Lower lobe of right lung (tissue), 2 donors: ENCODE measurements at regions not wholly inside any gene's neighbourhood (a gene's known extent, or its start where the extent isn't known, plus 50 kb on each side); places are given as distances from the start of the nearest gene placed in this dataset.

ENCODE experiments used
- ATAC-seq, 2 donors: fragments of 200-7000 bp; cut with Tn5 transposase; one replicate each; pipeline ENCODE4 v1.9.1; 2020 to 2022; ENCODE audit warnings: mild to moderate bottlenecking in 2 of 2, moderate library complexity in 2 of 2
- DNase-seq: peaks from one replicate; pipeline ENCODE4 v3.0.0-alpha.2; 2020
- H3K27ac ChIP-seq: fragments of 200-600 bp; one replicate; pipeline ENCODE4 v1.8.0; 2022
- H3K27me3 ChIP-seq: fragments of 200-600 bp; one replicate; pipeline ENCODE4 v1.8.0; 2022; ENCODE audit warnings: low read depth
- H3K36me3 ChIP-seq: fragments of 200-600 bp; one replicate; pipeline ENCODE4 v1.8.0; 2022; ENCODE audit warnings: mild to moderate bottlenecking
- H3K4me1 ChIP-seq: fragments of 200-600 bp; one replicate; pipeline ENCODE4 v1.8.0; 2022
- H3K4me3 ChIP-seq: fragments of 200-600 bp; one replicate; pipeline ENCODE4 v1.8.0; 2022; ENCODE audit warnings: mild to moderate bottlenecking
- H3K9me3 ChIP-seq: fragments of 200-600 bp; one replicate; pipeline ENCODE4 v1.8.0; 2022
- CTCF ChIP-seq: fragments of 200-600 bp; IDR thresholded peaks from one replicate; pipeline ENCODE4 v1.8.0; 2022; ENCODE audit warnings: antibody characterized with exemption, mild to moderate bottlenecking
- intact Hi-C: fragments of 100-400 bp; cut with DNase I; formaldehyde crosslinking; loops from one replicate; pipeline ENCODE4 v1.11.0; 2022
- donor health status: DM: no; HTN: yes; CAD: no; lungs with severe emphysema.

- ATAC-seq (no peak), DNase-seq (no peak)
- no peak overlapping the region for H3K4me3 ChIP-seq
- intact Hi-C loops = no loop called here
- no peaks in the 10 kb centered on the region for H3K9me3 ChIP-seq
- no peak overlapping the region for H3K27ac ChIP-seq
- H3K4me1 ChIP-seq = no peaks in the 10 kb centered on the region
- H3K36me3 ChIP-seq = no peaks in the 10 kb centered on the region
- no peak for TF ChIP-seq CTCF
- H3K27me3 ChIP-seq = no peaks in the 10 kb centered on the region
These were observed 113.2 kb upstream of the EEA1 start for GRCh38 chr12:93042283-93042682.

DNA sequence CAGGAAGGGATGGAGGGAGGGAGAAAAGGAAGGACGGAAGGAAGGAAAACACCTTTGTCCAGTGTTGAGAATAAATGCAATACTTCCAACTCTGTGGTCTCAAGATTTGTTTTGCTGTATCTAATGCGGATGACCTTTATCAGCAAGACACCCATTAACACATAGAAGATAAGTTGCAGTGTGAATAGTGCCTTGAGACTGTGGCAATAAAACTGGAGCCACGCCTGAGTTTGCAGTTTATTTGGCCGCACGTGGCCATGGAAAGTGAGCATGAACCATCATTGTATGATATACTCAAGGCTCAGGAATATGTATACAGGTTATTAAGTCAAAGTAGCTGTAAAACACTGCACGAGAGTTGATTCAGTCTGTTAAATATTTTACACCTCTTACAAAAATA lies 113.6 kb upstream of the EEA1 start:
- no peak for TF ChIP-seq CTCF
- Histone ChIP-seq H3K4me3 (no peak overlapping the region), H3K27me3 (no peaks in the 10 kb centered on the region), H3K4me1 (no peaks in the 10 kb centered on the region), H3K36me3 (no peaks in the 10 kb centered on the region), H3K9me3 (no peaks in the 10 kb centered on the region), H3K27ac (no peak overlapping the region)
- DNase-seq (no peak), ATAC-seq (no peak)
- intact Hi-C loops = no loop called here

- Histone ChIP-seq H3K36me3 (no peaks in the 10 kb centered on the region), H3K27me3 (no peaks in the 10 kb centered on the region), H3K27ac (no peak overlapping the region), H3K4me3 (no peak overlapping the region), H3K4me1 (no peaks in the 10 kb centered on the region), H3K9me3 (no peaks in the 10 kb centered on the region)
- DNase-seq (no peak), ATAC-seq (no peak)
- intact Hi-C loops = no loop called here
- no peak for TF ChIP-seq CTCF
These were observed 114.2 kb upstream of the EEA1 start for GRCh38 chr12:93043192-93043876.

DNA sequence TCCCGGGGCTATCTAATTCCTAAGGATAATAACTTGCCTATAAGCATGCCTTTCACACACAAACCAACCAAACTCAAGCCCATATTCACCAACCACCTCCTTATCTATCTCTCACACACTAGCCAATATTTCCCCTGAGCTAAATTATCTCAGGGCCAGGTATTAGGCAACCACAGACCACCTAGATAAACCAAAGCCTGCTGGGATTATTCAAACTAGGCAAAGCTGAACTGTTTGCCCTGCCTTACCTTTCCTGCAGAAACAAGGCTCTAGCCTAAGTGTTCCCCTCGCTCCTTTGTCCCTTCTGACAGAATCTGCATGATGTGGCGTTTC lies 114.7 kb upstream of the EEA1 start:
- Histone ChIP-seq H3K27ac (no peak overlapping the region), H3K4me3 (no peak overlapping the region), H3K36me3 (no peaks in the 10 kb centered on the region), H3K9me3 (no peaks in the 10 kb centered on the region), H3K4me1 (no peaks in the 10 kb centered on the region), H3K27me3 (no peaks in the 10 kb centered on the region)
- no peak for TF ChIP-seq CTCF
- DNase-seq (no peak), ATAC-seq (no peak)
- intact Hi-C loops = no loop called here

DNA sequence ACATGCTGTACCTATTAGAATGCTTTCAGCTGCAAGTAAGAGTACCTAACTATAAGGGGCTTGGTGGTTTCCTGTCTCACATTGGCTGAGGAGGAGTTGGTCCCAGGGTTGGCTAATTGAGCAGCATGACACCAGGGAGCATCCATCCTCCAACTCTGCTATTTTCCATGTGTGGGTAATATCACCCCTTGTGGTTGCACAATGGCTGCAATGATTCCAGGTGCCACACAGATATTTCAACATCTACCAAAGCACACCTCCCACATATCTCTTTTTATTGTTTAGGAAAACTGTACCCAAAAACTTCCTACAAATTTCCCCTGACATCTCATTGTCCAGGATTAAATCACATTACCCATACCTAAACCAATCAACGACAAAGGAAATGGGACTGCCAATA lies 118.0 kb upstream of the EEA1 start:
- Histone ChIP-seq H3K27me3 (no peaks in the 10 kb centered on the region), H3K9me3 (no peaks in the 10 kb centered on the region), H3K4me1 (no peaks in the 10 kb centered on the region), H3K27ac (no peak overlapping the region), H3K36me3 (no peaks in the 10 kb centered on the region), H3K4me3 (no peak overlapping the region)
- no peak for TF ChIP-seq CTCF
- intact Hi-C loops = no loop called here
- ATAC-seq (no peak), DNase-seq (no peak)

- H3K36me3 ChIP-seq = no peaks in the 10 kb centered on the region
- no peak for DNase-seq
- ATAC-seq = no peak
- no peaks in the 10 kb centered on the region for H3K9me3 ChIP-seq
- H3K4me3 ChIP-seq = no peak overlapping the region
- H3K27ac ChIP-seq = no peak overlapping the region
- H3K4me1 ChIP-seq = no peaks in the 10 kb centered on the region
- TF ChIP-seq CTCF = no peak
- no peaks in the 10 kb centered on the region for H3K27me3 ChIP-seq
- intact Hi-C loops = no loop called here
These were observed 119.6 kb upstream of the EEA1 start for GRCh38 chr12:93048656-93049055.
